ENCODE measurements at regions not wholly inside any gene's neighbourhood (a gene's known extent, or its start where the extent isn't known, plus 50 kb on each side); places are given as distances from the start of the nearest gene placed in this dataset.

DNA sequence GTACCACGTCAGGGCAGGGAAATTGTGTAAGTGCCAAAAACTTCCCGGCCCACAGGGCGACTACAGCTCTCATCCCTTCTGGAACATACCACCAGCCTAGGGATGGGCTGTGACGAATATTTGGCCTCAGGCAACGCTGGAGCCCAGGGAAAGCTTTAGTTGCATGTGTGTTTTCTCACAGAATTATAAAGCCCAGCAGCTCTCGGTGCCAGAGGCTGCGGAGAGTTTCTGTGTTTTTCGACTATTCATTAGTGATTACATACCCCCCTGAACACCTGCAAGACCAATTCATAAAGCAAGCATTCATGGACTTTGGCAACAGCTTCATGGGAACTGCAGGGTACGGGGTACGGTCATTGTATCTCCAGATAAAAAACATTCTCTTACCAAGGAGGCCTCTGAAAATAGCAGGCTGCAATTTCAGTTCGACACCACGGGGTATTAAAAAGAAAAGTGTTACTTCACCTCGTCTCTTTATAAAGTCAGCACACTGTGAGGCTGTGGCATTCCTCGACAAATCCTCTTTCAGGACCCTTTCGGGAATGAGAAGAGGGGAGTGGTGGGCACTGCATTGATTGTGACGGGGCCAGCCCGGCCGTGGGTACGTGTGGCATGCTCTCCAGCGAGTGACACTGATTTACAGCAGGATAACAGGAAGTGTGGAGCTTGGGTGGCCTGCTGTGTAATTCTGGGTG lies 243.6 kb upstream of the SORL1-AS1 start:
- DNase-seq (ENCODE audit: low read depth, low spot score): peak; percentile 72

DNA sequence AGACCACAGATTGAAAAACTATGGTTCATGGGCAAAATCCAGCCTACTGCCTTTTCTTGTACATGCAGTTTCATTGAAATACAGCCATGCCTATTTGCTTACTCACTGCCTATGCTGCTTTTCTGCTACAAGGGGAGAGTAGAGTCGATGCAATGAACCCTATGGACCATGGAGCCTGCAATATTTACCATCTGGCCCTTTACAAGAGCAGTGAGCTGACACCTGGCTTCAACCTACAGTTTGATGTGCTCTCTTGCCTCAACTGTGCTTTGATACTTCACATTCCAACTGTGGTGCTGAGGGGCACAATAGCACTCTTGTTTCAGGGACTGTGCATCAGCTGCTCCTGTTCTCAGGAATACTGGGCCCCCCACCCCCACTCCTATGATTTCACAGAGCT lies 239.5 kb upstream of the SORL1-AS1 start:
- peak; percentile 46 for DNase-seq (ENCODE audit: low read depth, low spot score)

DNA sequence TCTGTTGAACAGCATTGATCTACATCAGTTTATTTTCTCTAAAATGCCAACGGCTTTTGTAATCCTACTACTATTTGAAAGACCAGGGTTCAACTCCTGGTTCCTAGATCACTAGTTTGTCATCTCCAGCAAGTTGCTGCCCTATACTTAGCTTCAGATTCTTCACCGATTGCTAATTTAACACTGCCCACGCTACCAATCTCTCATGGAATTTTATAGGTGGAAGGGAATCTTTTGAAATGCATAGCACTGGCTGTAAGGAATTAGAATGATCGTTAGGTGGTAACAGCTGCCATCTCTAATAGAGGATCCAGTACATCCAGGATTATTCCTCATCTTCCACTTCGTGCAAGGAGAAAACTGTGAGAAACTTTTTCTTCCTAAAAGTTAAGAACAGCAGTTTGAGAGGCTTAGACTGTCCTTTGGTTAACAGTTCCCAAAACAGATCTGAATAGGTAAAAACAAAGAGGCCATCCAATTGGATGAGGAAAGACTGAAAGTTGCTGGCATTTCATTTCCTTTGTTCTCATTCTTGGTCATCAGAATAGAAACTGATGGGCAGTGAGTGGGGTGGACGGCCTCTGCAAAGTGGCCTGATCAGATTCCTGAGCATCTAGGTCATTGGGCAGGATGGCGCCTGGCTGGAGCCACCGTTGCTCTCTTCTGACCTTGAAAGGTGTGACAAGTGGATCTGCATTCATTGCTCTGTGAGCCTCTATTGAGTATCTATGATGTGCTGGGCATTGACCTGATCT lies 236.3 kb upstream of the SORL1-AS1 start:
- peak; percentile 52 for DNase-seq (ENCODE audit: low read depth, low spot score)

DNA sequence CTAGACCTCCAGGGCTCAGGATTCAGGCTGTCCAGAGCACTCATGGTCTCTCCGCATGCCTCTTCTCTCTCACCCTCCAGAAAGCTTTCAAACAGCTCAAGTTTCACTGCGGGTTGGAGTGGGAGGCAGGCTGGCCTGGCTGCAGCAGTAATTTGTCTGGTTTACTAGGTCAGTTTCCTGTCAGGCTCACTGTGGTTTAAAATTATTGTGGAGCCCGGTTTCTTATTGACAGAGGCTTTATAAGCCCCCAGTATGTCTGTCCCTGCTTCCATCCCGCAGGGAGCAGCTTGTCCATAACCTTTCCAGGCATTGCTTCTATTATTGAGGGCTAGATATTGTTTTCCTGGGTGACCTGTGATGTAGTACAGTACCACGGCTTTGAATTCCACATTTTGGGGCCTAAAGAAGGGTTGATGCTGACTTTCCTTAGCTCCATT lies 235.3 kb upstream of the SORL1-AS1 start:
- peak; percentile 71 for DNase-seq (ENCODE audit: low read depth, low spot score)

DNA sequence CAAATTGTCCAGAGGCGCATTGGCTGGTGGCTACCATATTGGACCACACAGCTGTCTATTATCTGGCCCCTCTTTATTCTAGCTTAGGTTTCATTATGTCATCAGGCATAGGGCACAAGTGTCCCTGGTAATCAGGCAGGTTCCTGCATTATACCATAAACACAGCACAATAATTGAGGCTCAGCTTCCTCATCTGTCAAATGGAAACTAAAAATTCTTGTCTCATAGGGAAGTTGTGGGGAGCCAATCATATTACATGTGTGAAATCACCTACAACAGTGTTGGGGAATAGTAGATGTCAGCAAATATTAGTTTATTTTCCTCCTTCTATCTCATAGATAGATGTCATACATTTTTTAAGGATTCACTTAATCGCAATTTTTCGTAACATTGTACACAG lies 231.0 kb upstream of the SORL1-AS1 start:
- DNase-seq (ENCODE audit: low read depth, low spot score): no peak
